ENCODE measurements at regions not wholly inside any gene's neighbourhood (a gene's known extent, or its start where the extent isn't known, plus 50 kb on each side); places are given as distances from the start of the nearest gene placed in this dataset.

- ChIA-PET CTCF (no interaction called here), POLR2A (no interaction called here)
- Histone ChIP-seq H4K20me1 (replicated peaks; ENCODE audit: control insufficient read depth, extremely low read depth, insufficient read depth, low read length) (no peaks in the 10 kb centered on the region), H3K9me3 (replicated peaks; ENCODE audit: control insufficient read depth, insufficient read depth, low read length) (no peaks in the 10 kb centered on the region), H3K4me1 (ENCODE audit: control insufficient read depth, extremely low read depth, insufficient read depth, low read length) (peaks cover 8% of the 10 kb centered on the region), H3K4me3 (replicated peaks in 1 of 3; ENCODE audit: insufficient read depth in 1 of 3, low read depth in 1 of 3, low read length in 3 of 3) (no peak overlapping the region), H3K4me2 (ENCODE audit: insufficient read depth, low read length) (no peak overlapping the region), H3K27me3 (ENCODE audit: control insufficient read depth in 2 of 2, insufficient read depth in 2 of 2, low read length in 2 of 2) (no peaks in the 10 kb centered on the region), H2AFZ (ENCODE audit: low read depth, low read length) (no peak overlapping the region), H3K9me1 (replicated peaks; ENCODE audit: control insufficient read depth, extremely low read depth, insufficient read depth, low read length) (no peaks in the 10 kb centered on the region), H3K36me3 (ENCODE audit: control insufficient read depth in 2 of 2, extremely low read depth in 1 of 2, insufficient read depth in 2 of 2, low read length in 2 of 2) (no peaks in the 10 kb centered on the region), H3K79me2 (ENCODE audit: control insufficient read depth, insufficient read depth, low read length) (no peaks in the 10 kb centered on the region), H3K27ac (ENCODE audit: insufficient read depth, low read depth, low read length) (no peak overlapping the region), H3K9ac (replicated peaks; ENCODE audit: extremely low read depth, insufficient read depth, low read length) (no peak overlapping the region)
- TF ChIP-seq CTCF (IDR thresholded peaks at IDR 0.05; ENCODE audit: extremely low read depth in 1 of 2, insufficient read depth in 1 of 2, low read depth in 1 of 2, low read length in 2 of 2) (no peak), FOS (IDR thresholded peaks at IDR 0.05; ENCODE audit: borderline replicate concordance, insufficient read depth, low read length) (no peak), MAX (IDR thresholded peaks at IDR 0.05; ENCODE audit: insufficient read depth, insufficient read length) (no peak), POLR2AphosphoS5 (IDR thresholded peaks at IDR 0.05; ENCODE audit: insufficient read depth, low read depth, low read length) (no peak), JUN (IDR thresholded peaks at IDR 0.05; ENCODE audit: borderline replicate concordance, insufficient read depth, insufficient read length, low read depth) (no peak), POLR2A (IDR thresholded peaks at IDR 0.05; ENCODE audit: low read depth, low read length) (no peak), MYC (IDR thresholded peaks at IDR 0.05; ENCODE audit: low read depth, low read length) (no peak), EZH2 (IDR thresholded peaks at IDR 0.05; ENCODE audit: borderline replicate concordance, low read depth, low read length, severe bottlenecking) (no peak), GATA2 (IDR thresholded peaks at IDR 0.05; ENCODE audit: insufficient read depth, insufficient read length, low read depth, low read length) (no peak)
- intact Hi-C loops (cut with micrococcal nuclease) = no loop called here
- DNase-seq (ENCODE audit: low read depth, low spot score) (no peak), FAIRE-seq (no peak)
- dilution Hi-C loops (cut with MboI; ENCODE audit: extremely low pct_ligation_motif_present, low sequenced_read_pairs) = no loop called here
- BruUV-seq (replicated peaks) = no TSS peak
Observed at GRCh38 chr5:167230414-167230813, 1061.0 kb upstream of the WWC1 start.

All from endothelial cell of umbilical vein (primary cell).